Anterior cingulate cortex (tissue), 58 donors: ENCODE measurements at regions not wholly inside any gene's neighbourhood (a gene's known extent, or its start where the extent isn't known, plus 50 kb on each side); places are given as distances from the start of the nearest gene placed in this dataset.
"Not testable (repeated sequence)": the region's sequence is repeated elsewhere in the genome, so short reads cannot be mapped to it uniquely, and the experiment has no call there.

Source experiments
- DNase-seq, 58 donors: peaks; one replicate each; lab custom pipeline; 2025; lab: John Stamatoyannopoulos, UW

GRCh38 chr13:30816736-30817135 is 81.4 kb downstream of the ALOX5AP start:
- no peak for DNase-seq

DNA sequence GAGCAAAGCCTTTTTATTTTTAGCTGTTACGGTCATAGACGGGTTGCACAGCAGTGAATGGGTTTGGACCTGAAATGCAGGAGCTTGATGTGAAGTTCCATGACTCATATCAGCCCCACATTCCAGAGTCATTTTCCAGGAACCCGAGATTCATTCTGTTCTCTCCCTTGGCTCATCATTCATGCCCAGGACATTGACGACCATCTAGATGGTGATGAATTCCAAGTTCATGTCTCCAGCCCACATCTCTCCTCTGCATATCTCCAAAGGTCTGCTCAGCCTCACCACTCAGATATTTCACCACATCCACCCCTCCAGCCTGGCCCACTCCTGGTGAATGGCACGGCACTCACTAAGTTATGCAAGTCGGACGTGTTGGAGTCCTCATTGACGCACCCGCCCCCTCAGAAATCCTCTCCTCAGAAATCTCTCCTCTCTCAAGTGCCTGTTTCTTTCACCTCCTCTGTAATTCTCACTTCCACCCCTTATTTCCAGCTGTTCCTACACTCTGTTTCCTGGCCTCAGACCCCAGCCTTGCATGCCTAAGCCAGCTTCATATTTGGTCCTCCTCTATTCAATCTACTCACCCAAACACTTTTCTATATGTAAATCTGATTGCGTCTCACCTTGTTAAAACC is 83.1 kb downstream of the ALOX5AP start:
- DNase-seq = no peak

GRCh38 chr13:30819136-30819888 is 84.0 kb downstream of the ALOX5AP start:
- no peak for DNase-seq

- no peak for DNase-seq
Observed at GRCh38 chr13:30821421-30821820, 84.7 kb upstream of the MEDAG start.

GRCh38 chr13:30824651-30825050 is 81.4 kb upstream of the MEDAG start:
- no peak for DNase-seq

- DNase-seq = no peak
Observed at GRCh38 chr13:30826911-30827577, 79.0 kb upstream of the MEDAG start.

GRCh38 chr13:30827578-30827925 is 78.5 kb upstream of the MEDAG start:
- no peak for DNase-seq

- DNase-seq = no peak
Observed at GRCh38 chr13:30829145-30829832, 76.8 kb upstream of the MEDAG start.

DNA sequence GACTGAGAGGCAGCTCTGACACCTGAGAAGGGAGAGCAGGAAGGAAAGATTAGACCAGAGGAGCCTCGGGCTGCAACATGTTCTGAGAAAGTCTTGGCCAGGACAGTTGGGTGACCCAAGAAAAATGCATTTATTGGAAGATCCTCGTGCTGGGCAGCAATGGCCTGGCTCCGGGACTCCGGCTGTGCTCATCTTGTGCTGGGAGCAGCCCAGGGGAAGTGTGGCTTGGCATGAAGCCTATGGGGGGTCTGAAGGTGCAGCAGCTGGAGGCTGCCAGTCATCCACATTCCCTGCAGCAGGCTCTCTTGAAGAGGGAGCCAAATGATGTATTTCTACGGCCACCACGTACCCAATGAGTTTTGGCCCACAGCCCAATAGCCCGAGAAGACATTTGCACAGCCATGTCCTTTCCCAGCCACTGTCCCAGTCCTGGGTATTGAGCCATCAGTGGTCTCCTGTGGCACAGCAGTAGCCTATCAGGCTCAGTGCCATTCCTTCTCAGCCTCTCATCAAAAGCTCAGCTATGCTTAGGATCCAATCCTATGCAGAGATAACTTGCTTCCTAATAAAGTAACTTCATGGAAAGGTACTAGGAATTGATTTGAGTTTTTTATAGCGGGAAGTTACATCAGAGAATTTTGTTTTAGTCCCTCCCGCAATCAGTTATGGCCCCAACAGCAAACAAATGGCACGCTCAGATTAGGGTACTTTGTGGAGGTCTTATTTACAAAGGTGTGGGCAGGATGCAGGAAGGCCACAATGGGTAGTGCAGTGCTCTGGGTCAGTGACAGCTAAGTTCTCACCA is 76.0 kb upstream of the MEDAG start:
- DNase-seq = no peak

DNA sequence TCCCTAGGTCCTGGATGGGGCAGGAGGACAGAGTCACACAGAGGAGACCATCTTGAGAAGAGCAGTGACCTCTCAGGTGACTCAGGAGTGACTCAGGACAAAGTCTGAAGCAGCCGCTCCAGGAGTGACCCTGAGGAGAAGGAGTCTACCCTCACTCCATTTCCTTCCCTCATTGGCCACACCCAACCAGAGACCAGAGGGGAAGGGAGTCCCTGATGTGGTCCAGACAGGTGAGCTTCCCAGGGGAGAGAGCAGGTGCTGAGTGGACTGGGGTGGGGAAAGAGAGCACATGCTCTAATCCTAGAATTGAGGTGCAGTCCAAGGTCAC is 75.5 kb upstream of the MEDAG start:
- DNase-seq = no peak

DNA sequence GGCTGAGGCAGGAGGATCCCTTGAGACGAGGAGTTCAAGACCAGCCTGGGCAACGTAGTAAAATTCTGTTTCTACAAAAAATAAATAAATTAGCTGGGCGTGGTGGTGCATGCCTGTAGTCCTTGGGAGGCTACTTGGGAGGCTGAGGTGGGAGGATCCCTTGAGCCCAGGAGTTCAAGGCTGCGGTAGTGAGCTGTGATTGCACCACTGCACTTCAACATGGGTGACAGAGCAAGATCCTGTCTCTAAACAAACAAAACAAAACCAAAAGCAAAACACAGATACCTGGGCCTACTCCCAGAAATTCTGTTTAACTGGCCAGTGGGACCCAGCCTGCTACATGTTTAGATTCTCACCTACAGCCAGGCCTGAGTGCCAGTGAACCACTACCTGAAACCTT is 74.6 kb upstream of the MEDAG start:
- no peak for DNase-seq

- DNase-seq = no peak
Observed at GRCh38 chr13:30832377-30832776, 73.7 kb upstream of the MEDAG start.

GRCh38 chr13:30832845-30833332 is 73.2 kb upstream of the MEDAG start:
- peak in 3 of 58 donors; percentile 8 to 46 (median 26) for DNase-seq

DNA sequence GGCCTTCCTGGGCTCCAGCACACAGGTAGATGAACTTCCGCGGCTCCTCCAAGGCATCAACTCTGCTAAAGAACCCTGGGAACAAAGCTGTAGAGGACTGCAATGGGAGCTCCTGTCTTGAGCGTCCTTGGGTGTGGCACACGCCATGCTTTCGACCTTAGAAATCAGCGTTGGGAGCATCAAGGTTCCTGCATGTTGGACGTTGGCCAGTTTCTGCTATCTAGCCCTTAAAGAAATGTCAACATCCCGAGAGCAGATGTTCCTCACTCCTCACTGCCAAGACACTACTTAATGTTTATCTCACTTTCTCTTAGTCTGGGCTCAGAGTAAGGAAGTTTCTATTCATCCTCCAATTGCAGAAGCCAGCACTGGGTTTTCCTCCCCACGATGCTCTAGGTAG is 70.6 kb upstream of the MEDAG start:
- DNase-seq = no peak

GRCh38 chr13:30837227-30838159 is 68.6 kb upstream of the MEDAG start:
- no peak for DNase-seq

- not testable (repeated sequence) for DNase-seq
Observed at GRCh38 chr13:30839636-30840035, 66.4 kb upstream of the MEDAG start.

DNA sequence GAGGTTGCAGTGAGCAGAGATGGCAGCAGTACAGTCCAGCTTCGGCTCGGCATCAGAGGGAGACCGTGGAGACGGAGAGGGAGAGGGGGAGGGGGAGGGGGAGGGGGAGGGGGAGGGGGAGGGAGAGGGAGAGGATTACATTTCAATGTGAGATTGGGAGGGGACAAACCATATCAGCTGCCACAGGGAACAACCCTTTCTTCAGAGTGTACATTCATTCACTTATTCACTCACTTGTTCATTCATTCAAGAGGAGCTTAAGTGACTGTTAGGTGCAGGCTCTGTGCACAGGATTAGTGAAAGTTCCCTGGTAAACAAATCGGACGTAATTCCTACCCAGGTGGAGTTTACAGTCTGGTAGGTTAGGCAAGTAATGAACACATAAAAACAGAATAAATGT is 65.6 kb upstream of the MEDAG start:
- no peak for DNase-seq

- no peak for DNase-seq
Observed at GRCh38 chr13:30841154-30841553, 64.9 kb upstream of the MEDAG start.

- no peak for DNase-seq
Observed at GRCh38 chr13:30843548-30843947, 62.5 kb upstream of the MEDAG start.
